GM12892 (cell line): ENCODE measurements at regions not wholly inside any gene's neighbourhood (a gene's known extent, or its start where the extent isn't known, plus 50 kb on each side); places are given as distances from the start of the nearest gene placed in this dataset.

Experiments
- DNase-seq: peaks from one replicate; pipeline ENCODE4 v3.0.0; 2011; ENCODE audit not compliant: insufficient read length
- FAIRE-seq: peaks from 2 replicates; lab custom pipeline; 2011; peaks lifted over from hg19 to GRCh38; lab: Jason Lieb, UNC
- POLR2A ChIP-seq: IDR thresholded peaks from 2 replicates; pipeline ENCODE4 v1.6.1; 2011; ENCODE audit warnings: low read depth, low read length, control low read depth
- POLR2AphosphoS5 ChIP-seq: IDR thresholded peaks from 2 replicates; pipeline ENCODE4 v1.6.1; 2011; ENCODE audit warnings: low read depth, low read length, control low read depth
- TAF1 ChIP-seq: IDR thresholded peaks from 2 replicates; pipeline ENCODE4 v1.6.1; 2011; ENCODE audit warnings: low read depth, mild to moderate bottlenecking, control low read depth, low read length, borderline replicate concordance

DNA sequence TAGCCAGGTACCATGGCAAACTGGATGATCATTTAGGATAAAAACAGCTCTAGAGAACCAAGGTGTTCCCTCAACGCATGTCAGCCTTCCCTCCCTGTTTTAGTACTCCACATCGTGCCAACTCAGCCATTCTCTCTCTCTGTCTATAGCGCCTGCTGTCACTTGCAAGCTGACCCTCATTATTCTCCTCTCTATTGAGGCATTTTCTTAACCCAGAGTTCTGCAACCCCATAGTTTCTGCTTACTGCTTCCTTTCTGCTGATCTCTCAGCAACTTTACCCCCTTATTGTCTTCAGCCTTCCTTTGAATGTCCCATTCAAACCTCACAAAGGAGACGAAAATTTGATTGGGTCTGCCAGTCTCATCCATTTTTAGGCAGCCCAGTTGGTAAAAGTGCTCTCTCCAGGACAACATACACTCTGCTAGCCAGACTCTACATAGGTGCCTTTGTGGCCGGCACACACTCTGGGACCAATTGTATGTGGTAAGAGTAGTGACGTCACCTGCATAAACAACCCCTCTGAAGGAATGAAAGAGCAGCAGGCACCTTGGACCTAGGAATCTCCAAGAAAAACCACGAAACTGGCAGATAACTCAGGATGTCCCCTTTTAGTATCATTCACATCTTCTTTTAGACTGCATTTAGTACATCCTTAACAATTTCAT, 367.2 kb upstream of the KCNH7 start:
- TF ChIP-seq TAF1: no peak
- no peak for TF ChIP-seq POLR2A
- no peak for TF ChIP-seq POLR2AphosphoS5
- DNase-seq: no peak
- FAIRE-seq: no peak

DNA sequence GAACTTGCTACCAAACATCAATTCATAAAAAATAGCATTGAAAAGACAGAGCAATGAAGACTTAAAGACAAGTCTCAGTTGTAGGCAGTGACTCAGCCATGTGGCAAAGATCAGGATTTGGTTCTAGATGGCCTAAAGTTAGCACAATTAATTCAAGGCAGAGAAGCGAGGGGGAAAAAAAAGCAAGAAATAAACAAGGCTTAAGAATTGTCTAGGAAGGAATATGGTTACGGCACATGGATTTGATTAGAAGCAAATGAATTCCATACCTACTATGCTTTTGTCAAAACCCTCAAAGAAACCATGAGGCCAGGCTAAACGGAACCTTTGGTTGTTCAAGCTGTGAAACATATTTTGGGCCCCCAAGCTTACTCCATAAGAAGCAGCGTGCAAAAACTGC, 362.2 kb upstream of the KCNH7 start:
- TF ChIP-seq TAF1 (no peak), POLR2A (no peak), POLR2AphosphoS5 (no peak)
- no peak for DNase-seq
- FAIRE-seq: no peak

DNA sequence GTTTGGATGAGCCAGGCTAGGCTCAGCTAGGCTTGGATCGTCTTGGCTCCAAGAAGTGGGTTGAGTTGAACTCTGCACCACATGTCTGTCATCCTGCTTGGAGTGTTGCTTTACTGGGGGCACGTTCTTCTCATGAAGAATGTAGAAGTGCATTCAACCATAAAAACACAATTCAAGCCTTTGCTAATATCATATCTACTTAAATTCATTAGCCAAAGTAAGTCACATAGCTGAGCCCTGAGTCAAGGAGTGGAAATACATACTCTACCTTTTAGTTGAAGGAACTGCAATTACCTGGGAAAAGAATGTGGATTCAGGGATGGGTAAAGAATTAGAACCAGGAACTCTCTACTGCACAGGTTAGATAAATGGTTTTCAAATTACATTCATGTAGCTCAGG, 360.4 kb upstream of the KCNH7 start:
- no peak for FAIRE-seq
- TF ChIP-seq POLR2AphosphoS5 (no peak), POLR2A (no peak), TAF1 (no peak)
- DNase-seq: no peak

DNA sequence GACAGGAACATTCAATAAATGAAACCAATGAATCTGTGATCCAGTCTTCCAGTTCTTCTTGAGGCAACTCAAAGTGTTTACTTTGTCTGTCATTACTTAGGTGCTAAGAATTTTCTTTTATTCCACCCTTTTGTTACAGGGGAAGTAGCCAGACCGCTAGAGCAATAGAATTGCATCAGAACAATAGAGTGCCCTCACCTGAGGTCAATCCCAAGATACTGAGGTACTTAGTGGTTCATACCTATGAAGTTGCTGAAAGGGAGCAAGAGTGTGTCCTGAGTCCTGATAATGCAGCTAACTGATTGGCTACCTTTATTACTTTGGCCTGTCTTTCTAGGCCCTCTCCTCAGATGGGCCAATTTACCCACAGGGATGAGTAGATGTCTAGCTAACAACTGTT, 359.4 kb upstream of the KCNH7 start:
- DNase-seq: no peak
- no peak for FAIRE-seq
- TF ChIP-seq POLR2AphosphoS5: no peak
- TF ChIP-seq POLR2A: no peak
- TF ChIP-seq TAF1: no peak

DNA sequence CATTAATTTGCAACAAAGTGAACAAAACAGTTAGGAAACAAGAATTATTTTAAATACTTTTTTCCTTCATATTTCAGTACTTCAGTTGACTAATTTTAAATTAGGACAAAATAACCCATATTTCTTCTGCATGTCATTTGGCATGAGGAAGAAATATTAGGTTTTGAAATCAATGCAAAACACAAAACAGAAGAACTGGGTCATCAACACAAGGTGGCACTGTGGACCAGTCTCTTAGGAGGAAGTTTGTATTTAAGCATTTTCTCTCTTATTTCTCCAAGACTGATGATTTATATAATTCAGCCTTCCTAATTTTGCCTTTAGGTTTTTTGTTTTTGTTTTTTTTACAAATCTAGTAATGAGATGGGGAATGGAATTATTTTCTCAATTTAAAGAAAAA, 352.8 kb upstream of the KCNH7 start:
- FAIRE-seq: no peak
- DNase-seq: no peak
- TF ChIP-seq POLR2AphosphoS5 (no peak), TAF1 (no peak), POLR2A (no peak)

DNA sequence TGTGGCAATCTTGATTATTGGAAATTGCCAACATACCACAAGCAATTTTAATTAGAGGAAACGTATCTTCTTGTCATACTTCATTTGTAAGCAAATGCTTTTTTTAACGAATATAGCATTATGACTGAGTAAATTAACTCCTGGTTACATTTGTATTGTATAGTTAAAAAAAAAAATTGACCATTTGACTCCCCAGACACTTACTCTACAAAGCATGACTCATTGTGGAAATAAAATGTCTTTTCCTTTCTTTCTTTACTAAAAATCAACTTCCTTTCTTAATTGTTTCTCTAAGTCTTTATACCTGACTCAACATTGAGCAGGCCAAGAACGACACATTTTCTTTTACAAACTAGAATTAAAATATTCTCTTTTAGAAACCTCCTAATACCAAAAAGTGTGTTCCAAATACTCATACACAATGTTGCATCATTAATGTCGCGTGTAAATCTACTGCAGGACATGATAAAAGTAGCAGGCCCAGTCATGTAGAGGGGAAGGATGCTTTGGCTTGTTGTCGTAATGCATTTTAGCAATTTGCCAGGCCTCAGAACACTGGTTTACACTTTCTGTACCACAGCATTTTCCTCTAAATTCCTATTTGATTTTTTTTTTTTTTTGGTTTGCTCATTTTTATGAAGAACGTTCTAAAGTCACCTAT, 349.6 kb upstream of the KCNH7 start:
- TF ChIP-seq POLR2AphosphoS5 (no peak), POLR2A (no peak), TAF1 (no peak)
- no peak for FAIRE-seq
- no peak for DNase-seq

DNA sequence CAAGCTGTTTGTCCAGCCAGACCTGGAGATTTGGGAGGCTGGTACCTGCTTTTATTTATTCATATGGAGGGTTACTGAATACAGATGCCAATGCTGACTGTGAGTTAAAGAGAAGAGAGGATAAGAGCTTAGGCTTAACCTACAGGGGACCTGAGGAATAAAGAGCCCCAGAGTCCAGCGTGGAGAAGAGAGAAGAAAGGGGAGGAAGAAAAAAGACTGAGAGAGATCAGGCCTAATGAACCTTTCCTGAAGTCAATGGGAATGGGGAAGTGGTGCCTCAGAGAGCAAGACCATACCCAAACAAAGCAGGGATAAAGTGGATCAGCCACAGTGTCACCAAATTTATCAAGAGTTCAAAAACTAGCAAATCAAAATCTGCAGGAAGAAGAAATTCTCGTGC, 348.6 kb upstream of the KCNH7 start:
- TF ChIP-seq POLR2AphosphoS5 (no peak), POLR2A (no peak), TAF1 (no peak)
- DNase-seq: no peak
- FAIRE-seq: no peak

DNA sequence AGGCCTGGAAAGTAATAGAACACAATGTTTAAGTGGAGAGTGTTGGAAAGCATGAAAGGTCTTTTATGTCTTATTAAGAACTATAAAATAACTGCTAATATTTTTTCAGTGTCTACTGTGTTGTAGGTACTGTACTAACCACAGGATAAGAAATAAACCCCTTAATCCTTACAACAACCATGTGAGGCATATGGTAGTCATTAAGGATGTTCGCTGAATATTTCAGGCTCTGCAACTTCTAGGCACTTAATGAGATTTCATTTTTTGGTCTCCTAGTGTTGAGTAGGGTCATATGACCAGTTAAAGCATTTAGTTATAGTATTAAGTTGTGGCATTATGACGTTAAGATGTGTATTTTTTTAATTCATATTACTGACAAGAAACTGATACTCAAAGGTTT, 346.6 kb upstream of the KCNH7 start:
- no peak for FAIRE-seq
- no peak for DNase-seq
- TF ChIP-seq POLR2A (no peak), TAF1 (no peak), POLR2AphosphoS5 (no peak)

DNA sequence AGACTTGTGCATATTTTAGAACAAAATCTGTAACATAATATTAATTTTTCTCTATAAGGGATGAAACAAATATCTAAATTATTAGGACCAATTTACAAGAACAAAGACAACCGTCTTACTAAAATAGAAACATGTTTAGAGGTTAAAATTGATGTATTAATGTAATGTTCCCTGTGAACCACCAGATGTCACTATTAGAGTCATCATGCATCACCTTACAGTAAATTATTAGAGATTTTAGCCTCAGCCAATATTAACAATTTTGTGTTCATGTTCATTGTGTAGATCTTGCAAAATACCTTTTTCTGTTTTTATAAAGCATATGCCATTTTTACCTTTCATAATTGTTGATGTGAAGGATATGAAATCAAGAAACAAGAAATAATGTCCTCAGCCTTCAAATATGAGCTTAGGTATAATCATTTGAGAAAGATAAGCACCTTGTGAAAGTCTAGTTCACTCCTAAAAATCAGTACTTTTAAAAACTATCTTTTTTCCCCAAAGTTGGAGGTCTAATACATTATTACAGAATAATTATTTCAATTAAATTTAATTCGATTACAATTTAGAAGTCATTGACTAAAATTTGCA, 344.3 kb upstream of the KCNH7 start:
- FAIRE-seq (no peak), DNase-seq (no peak)
- TF ChIP-seq TAF1 (no peak), POLR2A (no peak), POLR2AphosphoS5 (no peak)

DNA sequence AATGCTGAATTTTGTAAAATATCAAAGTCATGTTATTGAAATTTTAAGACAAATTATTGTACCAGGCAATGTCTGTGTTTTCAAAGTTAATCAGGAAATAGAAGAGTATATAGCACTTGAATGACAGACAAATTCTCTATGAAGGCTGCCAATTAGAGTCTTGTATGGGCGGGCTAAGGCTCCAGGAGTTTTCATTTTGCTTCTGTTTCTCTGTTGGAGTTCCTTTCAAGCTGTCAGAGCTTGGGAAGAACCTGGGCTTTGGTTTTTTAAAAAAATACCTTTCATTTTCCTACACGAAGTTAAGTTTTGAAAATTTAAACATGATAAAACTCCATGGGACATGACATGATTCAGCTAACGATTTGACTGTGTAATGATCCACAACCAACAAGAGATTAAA, 339.0 kb upstream of the KCNH7 start:
- TF ChIP-seq TAF1: no peak
- no peak for FAIRE-seq
- DNase-seq: no peak

DNA sequence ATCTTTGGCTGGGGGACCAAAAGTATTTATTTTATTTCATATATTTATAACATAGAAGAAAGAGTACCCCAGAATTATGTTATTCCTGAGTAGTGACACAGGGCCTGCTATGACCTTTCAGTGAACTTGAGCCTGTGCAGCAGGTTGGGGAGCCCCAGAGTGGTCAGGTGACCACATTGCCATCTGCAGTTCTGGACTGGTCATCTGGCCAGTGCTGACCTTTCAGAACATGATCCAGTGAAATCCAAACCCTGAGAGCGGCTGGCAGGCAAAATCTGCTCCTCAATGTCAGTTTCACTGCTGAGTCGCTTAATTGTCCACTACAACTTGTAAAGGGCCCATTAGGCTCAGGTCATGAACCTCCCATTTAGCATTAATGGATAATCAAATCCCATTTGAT, 336.7 kb upstream of the KCNH7 start:
- no peak for DNase-seq
- FAIRE-seq: no peak

DNA sequence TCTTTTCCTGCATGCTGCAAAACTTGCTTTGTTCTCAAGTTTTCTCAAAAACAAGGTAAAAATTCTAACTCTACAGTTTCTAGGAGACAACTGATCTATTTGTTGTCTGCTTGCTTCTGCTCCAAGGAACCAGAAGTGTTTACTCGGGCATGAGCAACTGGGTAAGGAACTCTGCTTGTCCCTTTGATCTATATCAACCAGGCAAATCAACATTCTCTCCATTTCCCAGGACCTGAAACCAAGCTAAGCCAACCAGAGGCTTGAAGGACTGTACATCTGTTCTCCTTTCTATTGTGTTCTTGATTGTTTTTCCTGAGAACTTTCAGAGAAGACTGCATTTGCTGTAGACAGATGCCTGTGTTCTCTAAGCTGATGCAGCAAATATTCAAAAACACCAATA, 335.0 kb upstream of the KCNH7 start:
- DNase-seq: no peak
- no peak for TF ChIP-seq TAF1
- no peak for TF ChIP-seq POLR2A
- TF ChIP-seq POLR2AphosphoS5: no peak
- FAIRE-seq: no peak

More for the DNA sequence above, 336.7 kb upstream of the KCNH7 start:
- TF ChIP-seq POLR2AphosphoS5 (no peak), POLR2A (no peak), TAF1 (no peak)

DNA sequence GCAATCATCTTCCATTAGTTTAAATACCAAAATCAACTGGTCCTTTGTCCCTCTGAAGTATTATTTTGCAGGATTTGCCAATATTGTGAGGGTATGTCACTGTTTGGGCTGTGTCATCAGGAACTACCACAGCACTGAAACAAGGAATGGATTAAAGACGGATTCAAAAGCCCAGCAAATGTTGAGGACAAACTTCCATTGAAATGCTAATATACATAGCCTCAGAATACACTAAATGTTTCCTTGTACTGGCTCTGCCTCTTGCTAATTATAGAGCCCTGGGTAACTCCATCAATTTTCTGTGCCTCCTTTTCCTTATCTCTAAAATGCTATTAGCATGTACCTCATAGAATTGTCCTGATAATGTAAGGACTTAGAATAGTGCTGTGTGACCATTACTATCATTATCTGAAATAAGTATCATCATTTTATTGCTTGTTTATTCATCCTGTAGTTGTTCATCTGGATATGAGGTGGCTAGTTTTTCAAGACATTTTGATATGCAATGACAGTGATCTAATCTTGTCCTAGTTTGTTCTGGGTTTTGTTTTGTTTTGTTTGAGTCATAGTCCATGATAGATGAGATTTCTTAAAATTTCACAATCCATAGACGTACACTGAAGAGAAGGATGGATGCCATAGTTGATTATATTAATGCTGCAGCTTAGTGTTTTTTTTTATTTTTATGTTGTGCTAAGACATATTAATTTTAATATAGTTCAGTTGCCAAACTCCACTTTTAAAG, 333.4 kb upstream of the KCNH7 start:
- DNase-seq: no peak
- no peak for FAIRE-seq
- no peak for TF ChIP-seq POLR2A
- no peak for TF ChIP-seq TAF1
- no peak for TF ChIP-seq POLR2AphosphoS5
